Common myeloid progenitor, CD34-positive (primary cell): ENCODE measurements at regions not wholly inside any gene's neighbourhood (a gene's known extent, or its start where the extent isn't known, plus 50 kb on each side); places are given as distances from the start of the nearest gene placed in this dataset.
"Not testable (repeated sequence)": the region's sequence is repeated elsewhere in the genome, so short reads cannot be mapped to it uniquely, and the experiment has no call there.

Source experiments
- CTCF ChIA-PET: fragments of 350-600 bp; sonication (Branson Sonifier 250); formaldehyde crosslinking; loops from one replicate; lab custom pipeline; 2021; ENCODE audit warnings: antibody characterized with exemption; lab: Charles Lee
- POLR2A ChIA-PET: fragments of 350-600 bp; sonication (Branson Sonifier 250); formaldehyde crosslinking; loops from one replicate; lab custom pipeline; 2021; ENCODE audit warnings: antibody characterized with exemption; lab: Charles Lee
- DNase-seq, 3 donors: peaks; one replicate each; pipeline versions ENCODE4 v3.0.0 to v3.0.0-alpha.2; 2013
- H3K27ac ChIP-seq, 2 experiments: 1 replicate in 1 of 2; 2 replicates in 1 of 2; pipeline ENCODE4 v1.7.0; 2013; ENCODE audit warnings: inconsistent platforms in 2 of 2, low read length in 2 of 2, mild to moderate bottlenecking in 2 of 2, low read depth in 1 of 2, moderate library complexity in 1 of 2; ENCODE audit not compliant: severe bottlenecking in 2 of 2, insufficient read depth in 1 of 2, poor library complexity in 1 of 2
- H3K27me3 ChIP-seq, 5 experiments: replicated peaks in 2 of 5; 1 replicate in 3 of 5; 2 replicates in 2 of 5; pipeline versions ENCODE4 v1.6.1 to v1.7.0; 2013; ENCODE audit warnings: low read length in 4 of 5, mild to moderate bottlenecking in 2 of 5, moderate library complexity in 2 of 5, inconsistent platforms in 1 of 5; ENCODE audit not compliant: insufficient read depth in 5 of 5, control insufficient read depth in 4 of 5
- H3K36me3 ChIP-seq, 4 experiments: 1 replicate in 2 of 4; 2 replicates in 2 of 4; pipeline versions ENCODE4 v1.6.1 to v1.7.0; 2013; ENCODE audit warnings: low read length in 3 of 4, control low read depth in 1 of 4, mild to moderate bottlenecking in 1 of 4; ENCODE audit not compliant: control insufficient read depth in 4 of 4, insufficient read depth in 4 of 4
- H3K4me1 ChIP-seq, 4 experiments: 1 replicate in 3 of 4; 2 replicates in 1 of 4; pipeline versions ENCODE4 v1.6.1 to v1.7.1; 2013; ENCODE audit warnings: low read length in 3 of 4, mild to moderate bottlenecking in 3 of 4, control low read depth in 1 of 4, inconsistent platforms in 1 of 4, moderate library complexity in 1 of 4; ENCODE audit not compliant: control insufficient read depth in 4 of 4, insufficient read depth in 4 of 4; ENCODE audit errors: control extremely low read depth in 1 of 4
- H3K4me3 ChIP-seq, 7 experiments: 1 replicate in 4 of 7; 2 replicates in 3 of 7; pipeline versions ENCODE4 v1.5.1 to v1.7.0; 2013; ENCODE audit warnings: mild to moderate bottlenecking in 7 of 7, low read length in 6 of 7, moderate library complexity in 6 of 7, inconsistent platforms in 2 of 7, low read depth in 2 of 7, control low read depth in 1 of 7; ENCODE audit not compliant: insufficient read depth in 4 of 7, control insufficient read depth in 1 of 7; ENCODE audit errors: extremely low read depth in 1 of 7
- H3K9me3 ChIP-seq, 5 experiments: 1 replicate in 4 of 5; 2 replicates in 1 of 5; pipeline versions ENCODE4 v1.6.1 to v1.7.1; 2013; ENCODE audit warnings: low read length in 4 of 5, mild to moderate bottlenecking in 2 of 5, inconsistent platforms in 1 of 5, low read depth in 1 of 5, moderate library complexity in 1 of 5; ENCODE audit not compliant: control insufficient read depth in 4 of 5, insufficient read depth in 2 of 5; ENCODE audit errors: control extremely low read depth in 1 of 5
- WGBS: methylation state at CpG from one replicate; pipeline ENCODE4 v1.1.5; 2013; ENCODE audit not compliant: insufficient coverage; 5-methylcytosine and 5-hydroxymethylcytosine counted together

DNA sequence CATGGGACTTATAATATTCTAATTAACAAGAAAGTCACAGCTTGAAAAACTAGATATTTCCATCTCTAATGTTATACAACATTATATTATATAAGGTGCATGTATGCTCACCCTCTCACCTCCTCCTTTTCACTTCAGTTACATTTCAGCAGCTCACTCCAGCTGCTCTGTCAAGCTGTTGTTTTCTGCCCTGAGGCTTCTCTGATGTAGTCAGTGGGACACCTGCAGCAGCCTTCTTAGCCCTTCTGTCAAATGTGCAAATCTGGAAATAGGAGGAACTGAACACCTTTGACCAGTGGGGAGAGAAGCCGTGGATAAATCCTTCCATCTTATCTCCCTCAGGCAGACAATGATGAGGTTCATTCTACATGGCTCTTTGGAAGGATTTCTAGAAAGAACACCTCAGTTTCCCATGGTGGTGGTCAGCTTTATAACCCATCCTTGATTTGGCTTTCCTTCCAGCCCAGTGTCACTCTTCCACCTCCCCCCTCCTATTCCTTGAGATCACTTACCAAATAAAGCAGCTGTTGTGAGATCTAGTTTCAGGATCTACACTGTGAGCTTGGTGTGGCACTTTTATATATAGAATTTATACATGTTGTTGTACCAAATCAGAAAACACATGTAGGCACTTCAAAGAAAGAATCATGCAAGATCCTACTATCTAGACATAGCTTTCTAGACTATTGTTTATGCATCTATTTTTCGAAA is 79.6 kb upstream of the STK38L start:
- CTCF ChIA-PET: interaction anchor here (1.4 kb wide), 1 partner anchor 13 kb away, joined by 3 read pairs; no protein-coding TSS in a partner anchor
- POLR2A ChIA-PET: no interaction called here
- Histone ChIP-seq H3K9me3 (peaks cover 0 to 1% (median 0%) of the 10 kb centered on the region in 5 experiments), H3K27ac (no peak overlapping the region), H3K4me1 (no peaks in the 10 kb centered on the region), H3K4me3 (no peak overlapping the region), H3K27me3 (no peaks in the 10 kb centered on the region), H3K36me3 (no peaks in the 10 kb centered on the region)
- WGBS: no CpG with 5 or more reads among the region's 2 CpGs
- no peak for DNase-seq

DNA sequence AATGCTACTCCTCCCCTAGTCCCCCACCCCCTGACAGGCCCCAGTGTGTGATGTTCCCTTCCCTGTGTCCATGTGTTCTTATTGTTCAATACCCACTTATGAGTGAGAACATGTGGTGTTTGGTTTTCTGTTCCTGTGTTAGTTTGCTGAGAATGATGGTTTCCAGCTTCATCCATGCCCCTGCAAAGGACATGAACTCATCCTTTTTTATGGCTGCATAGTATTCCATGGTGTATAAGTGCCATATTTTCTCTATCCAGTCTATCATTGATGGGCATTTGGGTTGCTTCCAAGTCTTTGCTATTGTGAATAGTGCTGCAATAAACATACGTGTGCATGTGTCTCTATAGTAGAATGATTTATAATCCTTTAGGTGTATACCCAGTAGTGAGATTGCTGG is 78.1 kb upstream of the STK38L start:
- H3K27ac ChIP-seq, H3K4me3 ChIP-seq, CTCF ChIA-PET, POLR2A ChIA-PET, DNase-seq, H3K36me3 ChIP-seq, H3K4me1 ChIP-seq, H3K9me3 ChIP-seq, H3K27me3 ChIP-seq: not testable (repeated sequence)
- no CpG with 5 or more reads among the region's 1 CpG for WGBS

DNA sequence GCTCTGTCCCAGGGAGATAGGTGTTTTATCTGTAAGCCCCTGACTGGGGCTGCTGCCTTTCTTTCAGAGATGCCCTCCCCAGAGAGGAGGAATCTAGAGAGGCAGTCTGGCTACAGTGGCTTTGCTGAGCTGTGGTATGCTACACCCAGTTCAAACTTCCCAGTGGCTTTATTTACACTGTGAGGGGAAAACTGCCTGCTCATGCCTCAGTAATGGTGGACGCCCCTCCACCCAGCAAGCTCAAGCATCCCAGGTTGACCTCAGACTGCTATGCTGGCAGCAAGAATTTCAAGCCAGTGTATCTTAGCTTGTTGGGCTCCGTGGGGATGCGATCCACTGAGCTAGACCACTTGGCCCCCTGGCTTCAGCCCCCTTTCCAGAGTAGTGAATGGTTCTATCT is 72.6 kb upstream of the STK38L start:
- DNase-seq, H3K36me3 ChIP-seq, H3K27me3 ChIP-seq, H3K27ac ChIP-seq, H3K4me3 ChIP-seq, CTCF ChIA-PET, H3K4me1 ChIP-seq: not testable (repeated sequence)
- WGBS: 96% methylated on average over 3 of the region's 3 CpGs
- POLR2A ChIA-PET: interaction anchor here (0.6 kb wide), 1 partner anchor 308 kb away, joined by 3 read pairs; no protein-coding TSS in a partner anchor
- peaks cover 0 to 24% (median 4%) of the 10 kb centered on the region in 5 experiments for H3K9me3 ChIP-seq

- no peak for DNase-seq
- H3K4me3 ChIP-seq: no peak overlapping the region
- H3K9me3 ChIP-seq: peaks cover 0 to 15% (median 0%) of the 10 kb centered on the region in 5 experiments
- H3K27ac ChIP-seq: no peak overlapping the region
- POLR2A ChIA-PET: no interaction called here
- H3K27me3 ChIP-seq: no peaks in the 10 kb centered on the region
- peaks cover 0 to 16% (median 3%) of the 10 kb centered on the region in 4 experiments for H3K4me1 ChIP-seq
- CTCF ChIA-PET: interaction anchor here (1.3 to 1.4 kb wide), 2 partner anchors 13 to 15 kb away, joined by 3 read pairs; no protein-coding TSS in a partner anchor
- H3K36me3 ChIP-seq: no peaks in the 10 kb centered on the region
These were observed 67.3 kb upstream of the STK38L start for GRCh38 chr12:27176765-27177164.

GRCh38 chr12:27177706-27178105 is 66.4 kb upstream of the STK38L start:
- CTCF ChIA-PET: interaction anchor here (1.1 to 1.4 kb wide), 4 partner anchors 10 to 42 kb away, joined by 3 read pairs; no protein-coding TSS in a partner anchor
- no peak overlapping the region for H3K27ac ChIP-seq
- DNase-seq: no peak

GRCh38 chr12:27178255-27178654 is 65.8 kb upstream of the STK38L start:
- H3K4me1 ChIP-seq: peaks cover 0 to 16% (median 3%) of the 10 kb centered on the region in 4 experiments
- DNase-seq: no peak
- H3K4me3 ChIP-seq: no peak overlapping the region
- CTCF ChIA-PET: interaction anchor here (1.1 to 1.4 kb wide), 4 partner anchors 10 to 42 kb away, joined by 3 read pairs; no protein-coding TSS in a partner anchor
- peaks cover 0 to under 1% (median 0%) of the 10 kb centered on the region in 5 experiments for H3K9me3 ChIP-seq
- no peaks in the 10 kb centered on the region for H3K27me3 ChIP-seq
- no peaks in the 10 kb centered on the region for H3K36me3 ChIP-seq
- no peak overlapping the region for H3K27ac ChIP-seq
- POLR2A ChIA-PET: no interaction called here
- no CpG with 5 or more reads among the region's 1 CpG for WGBS

More at GRCh38 chr12:27177706-27178105, 66.4 kb upstream of the STK38L start:
- Histone ChIP-seq H3K4me1 (peaks cover 0 to 16% (median 3%) of the 10 kb centered on the region in 4 experiments), H3K4me3 (no peak overlapping the region), H3K36me3 (no peaks in the 10 kb centered on the region), H3K27me3 (no peaks in the 10 kb centered on the region), H3K9me3 (peaks cover 0 to 6% (median 0%) of the 10 kb centered on the region in 5 experiments)
- POLR2A ChIA-PET: no interaction called here

DNA sequence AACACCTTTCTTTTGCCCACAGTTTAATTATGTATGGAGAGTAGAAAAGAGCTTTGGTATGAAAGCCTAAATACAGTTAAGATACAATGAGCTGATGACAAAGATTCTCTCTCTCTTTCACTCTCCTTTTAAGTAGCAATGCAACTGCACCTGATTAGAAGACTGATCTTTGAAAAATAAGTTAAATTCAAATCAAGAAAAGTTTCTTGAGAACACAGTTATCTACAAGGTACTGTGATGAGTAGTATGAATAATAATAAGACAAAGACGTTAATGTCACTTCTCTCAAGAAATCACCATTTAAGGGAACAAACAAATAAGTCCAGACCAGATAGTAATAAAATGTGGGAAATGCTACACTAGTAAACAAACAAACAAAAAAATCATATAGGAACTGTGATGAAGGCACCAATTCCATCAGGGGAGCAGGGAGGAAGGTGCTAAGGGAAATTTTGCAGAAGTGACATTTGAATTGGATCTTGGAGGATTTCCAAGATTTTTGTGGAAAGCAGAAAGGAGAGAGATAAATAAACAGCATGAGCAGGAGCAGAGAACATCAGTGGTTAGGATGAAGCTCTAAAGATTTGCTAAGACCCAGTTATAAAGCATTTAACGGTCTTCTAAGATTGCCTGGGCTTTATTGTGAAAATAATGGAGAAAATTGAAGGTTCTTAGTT is 65.2 kb upstream of the STK38L start:
- ChIA-PET POLR2A (no interaction called here), CTCF (interaction anchor here (1.1 to 1.6 kb wide), 3 partner anchors 9 to 99 kb away, joined by 3 to 4 read pairs (median 3); no protein-coding TSS in a partner anchor)
- Histone ChIP-seq H3K27me3 (no peaks in the 10 kb centered on the region), H3K27ac (no peak overlapping the region), H3K4me3 (no peak overlapping the region), H3K9me3 (no peaks in the 10 kb centered on the region), H3K4me1 (peaks cover 0 to 16% (median 3%) of the 10 kb centered on the region in 4 experiments), H3K36me3 (no peaks in the 10 kb centered on the region)
- no peak for DNase-seq
- no CpG with 5 or more reads among the region's 2 CpGs for WGBS
